GM11168 (cell line): ENCODE measurements at regions not wholly inside any gene's neighbourhood (a gene's known extent, or its start where the extent isn't known, plus 50 kb on each side); places are given as distances from the start of the nearest gene placed in this dataset.

Experiments
- in situ Hi-C: fragments of 300-500 bp; cut with MboI; formaldehyde crosslinking; loops from one replicate; pipeline ENCODE4 v1.12.0; 2022; ENCODE audit warnings: low sequenced_read_pairs; ENCODE audit not compliant: unreplicated experiment

- in situ Hi-C loops = no loop called here
These were observed 258.0 kb upstream of the CLINT1 start for GRCh38 chr5:158116965-158117364.

GRCh38 chr5:158115468-158115867 lies 256.5 kb upstream of the CLINT1 start:
- in situ Hi-C loops = no loop called here

- in situ Hi-C loops = no loop called here
These were observed 249.2 kb upstream of the CLINT1 start for GRCh38 chr5:158108177-158108576.

- in situ Hi-C loops = no loop called here
These were observed 241.5 kb upstream of the CLINT1 start for GRCh38 chr5:158100373-158100888.

- in situ Hi-C loops = no loop called here
These were observed 240.7 kb upstream of the CLINT1 start for GRCh38 chr5:158099571-158100105.

GRCh38 chr5:158096835-158097234 lies 237.9 kb upstream of the CLINT1 start:
- in situ Hi-C loops = no loop called here

- in situ Hi-C loops = no loop called here
These were observed 227.9 kb upstream of the CLINT1 start for GRCh38 chr5:158086856-158087255.

GRCh38 chr5:158084292-158084691 lies 225.3 kb upstream of the CLINT1 start:
- in situ Hi-C loops = no loop called here

- in situ Hi-C loops = no loop called here
These were observed 223.8 kb upstream of the CLINT1 start for GRCh38 chr5:158082696-158083287.

- in situ Hi-C loops = no loop called here
These were observed 221.2 kb upstream of the CLINT1 start for GRCh38 chr5:158080112-158080511.

- in situ Hi-C loops = no loop called here
These were observed 220.2 kb upstream of the CLINT1 start for GRCh38 chr5:158079097-158079496.

GRCh38 chr5:158074992-158075769 lies 216.2 kb upstream of the CLINT1 start:
- in situ Hi-C loops = no loop called here

GRCh38 chr5:158074597-158074991 lies 215.6 kb upstream of the CLINT1 start:
- in situ Hi-C loops = no loop called here

GRCh38 chr5:158070859-158071258 lies 211.9 kb upstream of the CLINT1 start:
- in situ Hi-C loops = no loop called here

- in situ Hi-C loops = no loop called here
These were observed 210.9 kb upstream of the CLINT1 start for GRCh38 chr5:158069838-158070237.

- in situ Hi-C loops = no loop called here
These were observed 210.0 kb upstream of the CLINT1 start for GRCh38 chr5:158068964-158069363.

- in situ Hi-C loops = no loop called here
These were observed 207.1 kb upstream of the CLINT1 start for GRCh38 chr5:158066076-158066475.

- in situ Hi-C loops = no loop called here
These were observed 205.6 kb upstream of the CLINT1 start for GRCh38 chr5:158064334-158065123.

- in situ Hi-C loops = no loop called here
These were observed 204.1 kb upstream of the CLINT1 start for GRCh38 chr5:158063052-158063451.

- in situ Hi-C loops = no loop called here
These were observed 202.5 kb upstream of the CLINT1 start for GRCh38 chr5:158061451-158061850.

- in situ Hi-C loops = no loop called here
These were observed 201.3 kb upstream of the CLINT1 start for GRCh38 chr5:158060212-158060611.
